AG04449 (cell line): ENCODE measurements at regions not wholly inside any gene's neighbourhood (a gene's known extent, or its start where the extent isn't known, plus 50 kb on each side); places are given as distances from the start of the nearest gene placed in this dataset.

ENCODE experiments used
- CTCF ChIA-PET: fragments of 350-600 bp; formaldehyde crosslinking; extraction: SDS; loops from one replicate; lab custom pipeline; 2021; ENCODE audit warnings: antibody characterized with exemption; lab: Yijun Ruan, JAX
- POLR2A ChIA-PET: fragments of 400-600, 350-600 bp; formaldehyde crosslinking; extraction: SDS; loops from one replicate; lab custom pipeline; 2020; ENCODE audit warnings: antibody characterized with exemption, inconsistent platforms; lab: Yijun Ruan, JAX
- DNase-seq: peaks from one replicate; pipeline ENCODE4 v3.0.0-alpha.2; 2010; ENCODE audit warnings: low read depth, low spot score
- H3K4me3 ChIP-seq: 2 replicates; pipeline ENCODE4 v1.5.1; 2011; ENCODE audit warnings: low read depth, mild to moderate bottlenecking, control low read depth, low read length
- CTCF ChIP-seq: IDR thresholded peaks from one replicate; pipeline ENCODE4 v1.5.1; 2011; ENCODE audit warnings: mild to moderate bottlenecking, moderate library complexity, low read length, control low read depth, inconsistent platforms; ENCODE audit not compliant: insufficient read depth; ENCODE audit errors: missing control alignments

DNA sequence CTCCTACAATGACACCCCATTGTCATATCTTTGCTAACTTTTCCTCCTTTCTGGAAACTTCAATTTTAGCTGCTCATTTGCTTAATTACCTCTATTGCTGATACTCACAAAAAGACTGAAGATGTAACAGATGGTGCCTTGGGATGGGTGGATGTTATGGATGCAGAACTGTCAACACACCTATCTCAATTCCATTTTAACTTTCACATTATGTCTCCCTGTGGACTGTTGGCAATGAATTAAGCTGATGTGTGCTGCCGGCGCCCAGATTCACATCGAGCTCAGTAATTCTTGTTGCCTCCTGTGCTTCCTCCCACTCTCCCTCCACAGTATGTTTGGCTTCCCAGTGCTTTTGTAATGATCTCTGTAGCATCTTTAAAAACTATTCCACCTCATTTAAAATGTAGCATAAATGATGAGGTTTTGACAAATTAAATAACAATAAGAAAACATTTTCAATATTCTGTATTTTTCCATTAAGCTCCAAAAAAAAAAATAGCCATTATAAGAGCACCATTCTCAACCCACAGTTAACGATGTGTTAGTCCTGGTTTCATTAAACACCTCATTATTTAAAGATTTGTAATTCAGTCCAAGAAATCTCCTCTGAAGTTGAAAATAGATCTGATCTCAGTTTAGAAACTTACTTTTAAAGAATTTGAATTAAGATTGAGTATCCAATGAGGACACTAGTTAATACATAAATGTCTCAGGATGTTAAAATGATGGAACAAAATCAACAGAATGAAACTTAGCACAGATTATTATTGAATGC lies 99.9 kb upstream of the FAM216B start:
- DNase-seq, result no peak
- POLR2A ChIA-PET, result no interaction called here
- no peak overlapping the region for H3K4me3 ChIP-seq
- CTCF ChIA-PET, result interaction anchor here (0.9 kb wide), 1 partner anchor 21 kb away, joined by 3 read pairs; no protein-coding TSS in a partner anchor
- no peak for TF ChIP-seq CTCF

GRCh38 chr13:42684226-42684625 lies 97.2 kb upstream of the FAM216B start:
- no peak for DNase-seq
- no peak overlapping the region for H3K4me3 ChIP-seq
- POLR2A ChIA-PET, result no interaction called here
- no peak for TF ChIP-seq CTCF
- CTCF ChIA-PET, result no interaction called here

GRCh38 chr13:42685751-42686150 lies 95.6 kb upstream of the FAM216B start:
- CTCF ChIA-PET, result interaction anchor here (1.0 kb wide), 1 partner anchor 8 kb away, joined by 3 read pairs; no protein-coding TSS in a partner anchor
- TF ChIP-seq CTCF, result no peak
- no peak for DNase-seq
- POLR2A ChIA-PET, result no interaction called here
- no peak overlapping the region for H3K4me3 ChIP-seq

DNA sequence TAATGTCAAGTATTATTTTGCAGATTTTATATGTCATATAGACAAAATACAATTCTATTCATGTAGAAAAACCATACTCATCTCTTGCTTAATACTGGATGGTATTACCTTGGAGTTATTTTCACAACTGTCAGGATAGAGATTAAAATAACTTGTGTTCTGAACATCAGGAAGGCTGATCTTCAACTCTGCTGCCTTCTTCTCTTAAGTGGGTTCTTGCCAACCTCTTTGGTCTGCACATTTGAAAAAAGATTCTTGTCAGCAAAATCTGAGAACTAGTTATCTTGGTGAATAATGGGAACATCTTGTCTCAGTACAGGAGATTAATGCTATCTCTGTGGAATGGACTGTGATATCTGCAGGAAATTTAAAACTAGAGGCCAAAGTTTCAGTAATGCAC lies 95.2 kb upstream of the FAM216B start:
- no peak for DNase-seq
- ChIA-PET POLR2A (no interaction called here), CTCF (interaction anchor here (1.0 kb wide), 1 partner anchor 8 kb away, joined by 3 read pairs; no protein-coding TSS in a partner anchor)
- H3K4me3 ChIP-seq, result no peak overlapping the region
- no peak for TF ChIP-seq CTCF

GRCh38 chr13:42688821-42689220 lies 92.6 kb upstream of the FAM216B start:
- H3K4me3 ChIP-seq, result no peak overlapping the region
- ChIA-PET POLR2A (no interaction called here), CTCF (no interaction called here)
- DNase-seq, result no peak
- TF ChIP-seq CTCF, result no peak

DNA sequence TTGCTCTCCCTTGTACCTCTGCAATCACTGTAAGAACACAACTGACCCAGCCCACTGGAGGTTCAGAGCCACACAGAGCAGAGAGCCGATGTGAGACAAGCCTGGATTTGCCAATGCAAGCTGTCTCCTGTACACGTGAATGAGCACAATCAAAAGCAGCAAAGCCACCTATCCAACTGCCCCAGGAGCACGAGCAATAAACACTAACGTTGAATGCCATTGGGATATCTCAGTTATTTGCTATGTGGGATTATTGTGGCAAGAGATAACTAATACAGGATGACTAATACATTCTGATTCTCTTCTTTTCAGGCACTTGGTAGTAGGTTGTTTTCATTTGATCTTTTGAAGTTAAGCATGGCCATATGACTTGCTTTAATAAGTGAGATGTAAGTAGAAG lies 85.2 kb upstream of the FAM216B start:
- POLR2A ChIA-PET, result no interaction called here

More for the DNA sequence above, 85.2 kb upstream of the FAM216B start:
- no peak for TF ChIP-seq CTCF
- no peak overlapping the region for H3K4me3 ChIP-seq
- no peak for DNase-seq
- CTCF ChIA-PET, result no interaction called here
